HepG2 (cell line): ENCODE measurements at regions not wholly inside any gene's neighbourhood (a gene's known extent, or its start where the extent isn't known, plus 50 kb on each side); places are given as distances from the start of the nearest gene placed in this dataset.

Experiments
- ATAC-seq: fragments of 200-7000 bp; cut with Tn5 transposase; 3 replicates; pipeline ENCODE4 v1.9.1; 2020; ENCODE audit warnings: mild to moderate bottlenecking, moderate library complexity
- BruUV-seq: library from RNA; stranded (reverse); fragments of 400-500 nt; replicated peaks from 2 replicates; lab custom pipeline; 2021; lab: Mats Ljungman, UMichigan
- CTCF ChIA-PET: fragments of 300-600 bp; formaldehyde crosslinking; extraction: SDS; loops from one replicate; lab custom pipeline; 2021; ENCODE audit warnings: low total read pairs, inconsistent platforms, low intra/inter-chr PET ratio; lab: Yijun Ruan, JAX
- POLR2A ChIA-PET: fragments of 350-600 bp; sonication (Branson Sonifier 250); formaldehyde crosslinking; loops from one replicate; lab custom pipeline; 2020; ENCODE audit warnings: antibody characterized with exemption, inconsistent platforms; lab: Yijun Ruan, JAX
- DNase-seq: peaks from one replicate; pipeline ENCODE4 v3.0.0-alpha.2; 2015; ENCODE audit warnings: low spot score
- FAIRE-seq: peaks from 3 replicates; lab custom pipeline; 2011; peaks lifted over from hg19 to GRCh38; lab: Jason Lieb, UNC
- H2AFZ ChIP-seq: one replicate; pipeline ENCODE4 v1.6.1; 2011; ENCODE audit warnings: low read length, inconsistent platforms
- H3K27ac ChIP-seq: fragments of 300-600 bp; 3 replicates; pipeline ENCODE4 v1.8.0; 2011; ENCODE audit warnings: mixed run types, mild to moderate bottlenecking, mixed read lengths, low read length, inconsistent platforms; ENCODE audit not compliant: insufficient read depth; ENCODE audit errors: extremely low read length
- H3K27me3 ChIP-seq, 2 experiments: fragments of 200-600 bp in 1 of 2; 2 replicates in 1 of 2; 3 replicates in 1 of 2; pipeline versions ENCODE4 v1.6.0 to v1.8.0; 2011; ENCODE audit warnings: low read length in 2 of 2, mild to moderate bottlenecking in 2 of 2, moderate library complexity in 2 of 2, inconsistent platforms in 1 of 2; ENCODE audit not compliant: insufficient read depth in 2 of 2, control insufficient read depth in 1 of 2
- H3K36me3 ChIP-seq, 2 experiments: fragments of 200-600 bp in 1 of 2; replicated peaks in 1 of 2; 2 replicates in 1 of 2; 3 replicates in 1 of 2; pipeline versions ENCODE4 v1.5.1 to v1.8.0; 2011; ENCODE audit warnings: low read length in 2 of 2, inconsistent platforms in 1 of 2; ENCODE audit not compliant: insufficient read depth in 2 of 2, control insufficient read depth in 1 of 2
- H3K4me1 ChIP-seq: 2 replicates; pipeline ENCODE4 v1.5.1; 2012; ENCODE audit warnings: low read length, inconsistent platforms; ENCODE audit not compliant: insufficient read depth
- H3K4me2 ChIP-seq: 2 replicates; pipeline ENCODE4 v1.6.0; 2011; ENCODE audit warnings: low read depth, low read length, inconsistent platforms
- H3K4me3 ChIP-seq, 3 experiments: fragments of 200-600 bp in 1 of 3; sonication (generic), shearing (Covaris generic) in 1 of 3; replicated peaks in 1 of 3; 2 replicates each; pipeline ENCODE4 v1.5.1; 2011 to 2016; ENCODE audit warnings: low read length in 3 of 3, inconsistent platforms in 2 of 3, low read depth in 2 of 3, mild to moderate bottlenecking in 2 of 3, control low read depth in 1 of 3, mixed read lengths in 1 of 3; ENCODE audit not compliant: insufficient read depth in 1 of 3
- H3K79me2 ChIP-seq: one replicate; pipeline ENCODE4 v1.6.1; 2011; ENCODE audit warnings: low read length, inconsistent platforms; ENCODE audit not compliant: insufficient read depth
- H3K9ac ChIP-seq: 2 replicates; pipeline ENCODE4 v1.6.0; 2011; ENCODE audit warnings: mild to moderate bottlenecking, low read depth, low read length, inconsistent platforms; ENCODE audit not compliant: insufficient read depth
- H3K9me3 ChIP-seq: 2 replicates; pipeline ENCODE4 v1.5.1; 2012; ENCODE audit warnings: mild to moderate bottlenecking, low read length
- H4K20me1 ChIP-seq: 2 replicates; pipeline ENCODE4 v1.6.0; 2011; ENCODE audit warnings: inconsistent platforms, mild to moderate bottlenecking, low read length, moderate library complexity; ENCODE audit not compliant: insufficient read depth
- DBP ChIP-seq: sonication (generic); formaldehyde crosslinking; IDR thresholded peaks from 2 replicates; pipeline ENCODE4 v1.4.0; 2020; ENCODE audit warnings: missing genetic modification reagents; ENCODE audit errors: not compliant biosample characterization
- DRAP1 ChIP-seq: IDR thresholded peaks from 2 replicates; pipeline ENCODE4 v1.6.1; 2016; ENCODE audit warnings: missing genetic modification reagents, missing compliant biosample characterization
- GABPA ChIP-seq, 2 experiments: IDR thresholded peaks; 2 replicates each; pipeline ENCODE4 v1.6.1; 2011 to 2016; ENCODE audit warnings: low read depth in 2 of 2, low read length in 1 of 2, missing biosample characterization in 1 of 2, missing genetic modification characterization in 1 of 2
- HBP1 ChIP-seq: IDR thresholded peaks from 2 replicates; pipeline ENCODE4 v1.6.1; 2016; ENCODE audit warnings: low read depth, control low read depth
- IRF2 ChIP-seq: IDR thresholded peaks from 2 replicates; pipeline ENCODE4 v1.6.1; 2018; ENCODE audit warnings: missing genetic modification reagents, missing compliant biosample characterization
- KLF6 ChIP-seq: IDR thresholded peaks from 2 replicates; pipeline ENCODE4 v1.8.0; 2016; ENCODE audit warnings: missing biosample characterization, missing genetic modification reagents
- LCORL ChIP-seq, 2 experiments: fragments of 450-650 bp in 1 of 2; sonication (generic) in 1 of 2; formaldehyde crosslinking in 1 of 2; IDR thresholded peaks; 2 replicates each; pipeline versions ENCODE4 v1.5.0 to v1.6.1; 2017 to 2020; ENCODE audit warnings: antibody characterized with exemption in 1 of 2, missing genetic modification reagents in 1 of 2
- NFKBIZ ChIP-seq: IDR thresholded peaks from 2 replicates; pipeline ENCODE4 v1.6.1; 2018; ENCODE audit warnings: missing genetic modification reagents, missing compliant biosample characterization
- RFX3 ChIP-seq: IDR thresholded peaks from 2 replicates; pipeline ENCODE4 v1.6.1; 2016; ENCODE audit warnings: missing biosample characterization, missing genetic modification reagents
- SMAD3 ChIP-seq: sonication (generic); formaldehyde crosslinking; IDR thresholded peaks from 2 replicates; pipeline ENCODE4 v1.4.0; 2020; ENCODE audit warnings: missing genetic modification reagents
- THYN1 ChIP-seq: sonication (generic); formaldehyde crosslinking; IDR thresholded peaks from 2 replicates; pipeline ENCODE4 v1.8.1; 2023; ENCODE audit warnings: low read depth, mild to moderate bottlenecking, moderate library complexity, missing genetic modification reagents, borderline replicate concordance
- TP53 ChIP-seq: sonication (generic); formaldehyde crosslinking; conservative IDR thresholded peaks from 2 replicates; pipeline ENCODE4 v1.4.0; 2020; ENCODE audit warnings: missing genetic modification reagents
- ZMYM3 ChIP-seq: sonication (generic); formaldehyde crosslinking; IDR thresholded peaks from 2 replicates; pipeline ENCODE4 v1.5.1; 2020; ENCODE audit warnings: mild to moderate bottlenecking, missing genetic modification reagents
- ZNF558 ChIP-seq: sonication (generic); formaldehyde crosslinking; IDR thresholded peaks from 2 replicates; pipeline ENCODE4 v1.9.0; 2022; ENCODE audit warnings: mild to moderate bottlenecking, missing genetic modification reagents, borderline replicate concordance
- ZNF607 ChIP-seq: sonication (generic); formaldehyde crosslinking; IDR thresholded peaks from 2 replicates; pipeline ENCODE4 v1.5.1; 2020; ENCODE audit warnings: missing genetic modification reagents, mild to moderate bottlenecking, borderline replicate concordance
- ZNF749 ChIP-seq: sonication (generic); formaldehyde crosslinking; IDR thresholded peaks from 2 replicates; pipeline ENCODE4 v1.8.0; 2022; ENCODE audit warnings: mild to moderate bottlenecking, missing genetic modification reagents, moderate library complexity, borderline replicate concordance
- in situ Hi-C: cut with HindIII; loops from 2 replicates; pipeline ENCODE4 v1.10.0; 2017; ENCODE audit warnings: low pct_unique_long_range_greater_than_20kb; ENCODE audit not compliant: extremely low pct_ligation_motif_present
- intact Hi-C: fragments of 100-400 bp; cut with micrococcal nuclease; formaldehyde crosslinking; loops from one replicate; pipeline ENCODE4 v1.10.0; 2022; ENCODE audit not compliant: unreplicated experiment
- TF ChIP-seq, protein P1 (sequence below): sonication (generic); formaldehyde crosslinking; IDR thresholded peaks from 2 replicates; pipeline ENCODE4 v1.4.0; 2020; ENCODE audit warnings: missing genetic modification reagents, borderline replicate concordance
- TF ChIP-seq, protein P2 (sequence below): sonication (generic); formaldehyde crosslinking; IDR thresholded peaks from 2 replicates; pipeline ENCODE4 v1.4.0; 2020; ENCODE audit warnings: mild to moderate bottlenecking, missing genetic modification reagents

DNA sequence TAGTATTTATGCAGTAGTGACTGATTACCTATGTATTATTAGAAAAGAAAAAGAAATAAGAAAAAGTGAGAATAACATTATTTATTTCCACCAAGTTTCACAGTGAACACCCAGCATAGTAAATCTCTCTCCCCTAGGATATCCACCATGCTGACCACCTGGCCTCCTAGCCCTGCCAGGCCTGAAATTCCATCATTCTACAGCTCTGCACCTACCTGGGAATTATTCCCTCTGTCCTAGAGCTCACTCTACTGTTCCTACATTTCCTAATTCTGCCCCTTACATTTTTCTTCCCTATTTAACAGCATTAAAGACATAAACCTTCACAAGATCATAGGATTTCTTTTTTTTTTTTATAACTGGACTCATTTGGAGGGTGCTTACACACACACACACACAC is 525.3 kb upstream of the PPP2R3A start:
- intact Hi-C loops: no loop called here
- Histone ChIP-seq H3K36me3 (no peaks in the 10 kb centered on the region), H2AFZ (no peak overlapping the region), H3K4me1 (no peaks in the 10 kb centered on the region), H3K4me3 (no peak overlapping the region), H3K9ac (no peak overlapping the region), H3K4me2 (no peak overlapping the region), H4K20me1 (no peaks in the 10 kb centered on the region), H3K27me3 (peaks cover 0 to 8% of the 10 kb centered on the region in 2 experiments; a peak in 1 of 5 replicates), H3K9me3 (no peaks in the 10 kb centered on the region; the same call in 1 of the 2 replicates), H3K79me2 (no peaks in the 10 kb centered on the region), H3K27ac (no peak overlapping the region)
- FAIRE-seq: no peak
- ChIA-PET CTCF (no interaction called here), POLR2A (no interaction called here)
- DNase-seq: no peak
- ATAC-seq: no peak
- in situ Hi-C loops: no loop called here
- no peak for TF ChIP-seq LCORL (IDR thresholded peaks at IDR 0.05)
- TF ChIP-seq LCORL (CRISPR knock-in tag; IDR thresholded peaks at IDR 0.05): no peak
- no peak for TF ChIP-seq ZNF558
- TF ChIP-seq KLF6 (CRISPR knock-in tag): no peak
- TF ChIP-seq ZNF749 (CRISPR knock-in tag): no peak
- TF ChIP-seq, protein P1, sequence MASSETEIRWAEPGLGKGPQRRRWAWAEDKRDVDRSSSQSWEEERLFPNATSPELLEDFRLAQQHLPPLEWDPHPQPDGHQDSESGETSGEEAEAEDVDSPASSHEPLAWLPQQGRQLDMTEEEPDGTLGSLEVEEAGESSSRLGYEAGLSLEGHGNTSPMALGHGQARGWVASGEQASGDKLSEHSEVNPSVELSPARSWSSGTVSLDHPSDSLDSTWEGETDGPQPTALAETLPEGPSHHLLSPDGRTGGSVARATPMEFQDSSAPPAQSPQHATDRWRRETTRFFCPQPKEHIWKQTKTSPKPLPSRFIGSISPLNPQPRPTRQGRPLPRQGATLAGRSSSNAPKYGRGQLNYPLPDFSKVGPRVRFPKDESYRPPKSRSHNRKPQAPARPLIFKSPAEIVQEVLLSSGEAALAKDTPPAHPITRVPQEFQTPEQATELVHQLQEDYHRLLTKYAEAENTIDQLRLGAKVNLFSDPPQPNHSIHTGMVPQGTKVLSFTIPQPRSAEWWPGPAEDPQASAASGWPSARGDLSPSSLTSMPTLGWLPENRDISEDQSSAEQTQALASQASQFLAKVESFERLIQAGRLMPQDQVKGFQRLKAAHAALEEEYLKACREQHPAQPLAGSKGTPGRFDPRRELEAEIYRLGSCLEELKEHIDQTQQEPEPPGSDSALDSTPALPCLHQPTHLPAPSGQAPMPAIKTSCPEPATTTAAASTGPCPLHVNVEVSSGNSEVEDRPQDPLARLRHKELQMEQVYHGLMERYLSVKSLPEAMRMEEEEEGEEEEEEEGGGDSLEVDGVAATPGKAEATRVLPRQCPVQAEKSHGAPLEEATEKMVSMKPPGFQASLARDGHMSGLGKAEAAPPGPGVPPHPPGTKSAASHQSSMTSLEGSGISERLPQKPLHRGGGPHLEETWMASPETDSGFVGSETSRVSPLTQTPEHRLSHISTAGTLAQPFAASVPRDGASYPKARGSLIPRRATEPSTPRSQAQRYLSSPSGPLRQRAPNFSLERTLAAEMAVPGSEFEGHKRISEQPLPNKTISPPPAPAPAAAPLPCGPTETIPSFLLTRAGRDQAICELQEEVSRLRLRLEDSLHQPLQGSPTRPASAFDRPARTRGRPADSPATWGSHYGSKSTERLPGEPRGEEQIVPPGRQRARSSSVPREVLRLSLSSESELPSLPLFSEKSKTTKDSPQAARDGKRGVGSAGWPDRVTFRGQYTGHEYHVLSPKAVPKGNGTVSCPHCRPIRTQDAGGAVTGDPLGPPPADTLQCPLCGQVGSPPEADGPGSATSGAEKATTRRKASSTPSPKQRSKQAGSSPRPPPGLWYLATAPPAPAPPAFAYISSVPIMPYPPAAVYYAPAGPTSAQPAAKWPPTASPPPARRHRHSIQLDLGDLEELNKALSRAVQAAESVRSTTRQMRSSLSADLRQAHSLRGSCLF (CRISPR knock-in tag): no peak
- TF ChIP-seq THYN1: no peak
- TF ChIP-seq NFKBIZ (CRISPR knock-in tag): no peak
- TF ChIP-seq SMAD3 (CRISPR knock-in tag): no peak
- no peak for TF ChIP-seq GABPA (IDR thresholded peaks at IDR 0.05; ENCODE audit: low read depth, low read length)
- no peak for TF ChIP-seq GABPA (CRISPR knock-in tag; IDR thresholded peaks at IDR 0.05; ENCODE audit: low read depth)
- TF ChIP-seq, protein P2, sequence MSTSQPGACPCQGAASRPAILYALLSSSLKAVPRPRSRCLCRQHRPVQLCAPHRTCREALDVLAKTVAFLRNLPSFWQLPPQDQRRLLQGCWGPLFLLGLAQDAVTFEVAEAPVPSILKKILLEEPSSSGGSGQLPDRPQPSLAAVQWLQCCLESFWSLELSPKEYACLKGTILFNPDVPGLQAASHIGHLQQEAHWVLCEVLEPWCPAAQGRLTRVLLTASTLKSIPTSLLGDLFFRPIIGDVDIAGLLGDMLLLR (CRISPR knock-in tag): no peak
- no peak for TF ChIP-seq ZMYM3 (CRISPR knock-in tag)
- TF ChIP-seq IRF2 (CRISPR knock-in tag): no peak
- no peak for TF ChIP-seq DBP (CRISPR knock-in tag)
- no peak for TF ChIP-seq HBP1 (CRISPR knock-in tag)
- no peak for TF ChIP-seq RFX3 (CRISPR knock-in tag)
- TF ChIP-seq DRAP1 (CRISPR knock-in tag): no peak
- TF ChIP-seq ZNF607: no peak
- no peak for TF ChIP-seq TP53 (CRISPR knock-in tag)
- no TSS peak for BruUV-seq
